GM19239 (cell line): ENCODE measurements at regions not wholly inside any gene's neighbourhood (a gene's known extent, or its start where the extent isn't known, plus 50 kb on each side); places are given as distances from the start of the nearest gene placed in this dataset.

Source experiments
- DNase-seq: peaks from one replicate; pipeline ENCODE4 v3.0.0; 2011; ENCODE audit warnings: low spot score; ENCODE audit not compliant: insufficient read length
- FAIRE-seq: peaks from 2 replicates; lab custom pipeline; 2011; peaks lifted over from hg19 to GRCh38; lab: Jason Lieb, UNC

GRCh38 chr9:12874395-12874794 lies 99.6 kb downstream of the LURAP1L start:
- FAIRE-seq (no peak), DNase-seq (no peak)

GRCh38 chr9:12875191-12875590 lies 100.4 kb downstream of the LURAP1L start:
- FAIRE-seq (no peak), DNase-seq (no peak)

- FAIRE-seq = no peak
- no peak for DNase-seq
Observed at GRCh38 chr9:12876872-12877271, 102.1 kb downstream of the LURAP1L start.

GRCh38 chr9:12878351-12878978 lies 103.6 kb downstream of the LURAP1L start:
- DNase-seq (no peak), FAIRE-seq (no peak)

GRCh38 chr9:12879961-12880360 lies 105.1 kb downstream of the LURAP1L start:
- DNase-seq = no peak
- FAIRE-seq = no peak

GRCh38 chr9:12880406-12881015 lies 105.7 kb downstream of the LURAP1L start:
- no peak for DNase-seq
- FAIRE-seq = no peak

GRCh38 chr9:12882430-12882829 lies 107.6 kb downstream of the LURAP1L start:
- FAIRE-seq (no peak), DNase-seq (no peak)

- FAIRE-seq (no peak), DNase-seq (no peak)
Observed at GRCh38 chr9:12884736-12885395, 110.0 kb downstream of the LURAP1L start.

GRCh38 chr9:12889402-12890106 lies 114.7 kb downstream of the LURAP1L start:
- DNase-seq (no peak), FAIRE-seq (no peak)

GRCh38 chr9:12891588-12891987 lies 116.8 kb downstream of the LURAP1L start:
- DNase-seq = no peak

GRCh38 chr9:12903316-12903715 lies 128.5 kb downstream of the LURAP1L start:
- no peak for DNase-seq
- no peak for FAIRE-seq

More at GRCh38 chr9:12891588-12891987, 116.8 kb downstream of the LURAP1L start:
- FAIRE-seq = no peak

GRCh38 chr9:12904261-12905000 lies 129.6 kb downstream of the LURAP1L start:
- no peak for DNase-seq
- FAIRE-seq = no peak

GRCh38 chr9:12906646-12907045 lies 131.8 kb downstream of the LURAP1L start:
- DNase-seq (no peak), FAIRE-seq (no peak)

- FAIRE-seq = no peak
- DNase-seq = no peak
Observed at GRCh38 chr9:12908895-12909294, 134.1 kb downstream of the LURAP1L start.

GRCh38 chr9:12915366-12915954 lies 140.6 kb downstream of the LURAP1L start:
- DNase-seq = no peak
- no peak for FAIRE-seq

- FAIRE-seq = no peak
- no peak for DNase-seq
Observed at GRCh38 chr9:12916042-12916441, 141.2 kb downstream of the LURAP1L start.

- DNase-seq (no peak), FAIRE-seq (no peak)
Observed at GRCh38 chr9:12920437-12920836, 145.6 kb downstream of the LURAP1L start.

- FAIRE-seq (no peak), DNase-seq (no peak)
Observed at GRCh38 chr9:12921621-12922020, 146.8 kb downstream of the LURAP1L start.

GRCh38 chr9:12922224-12922866 lies 147.5 kb downstream of the LURAP1L start:
- no peak for DNase-seq

More at GRCh38 chr9:12922224-12922866, 147.5 kb downstream of the LURAP1L start:
- FAIRE-seq = no peak
